ENCODE measurements at regions not wholly inside any gene's neighbourhood (a gene's known extent, or its start where the extent isn't known, plus 50 kb on each side); places are given as distances from the start of the nearest gene placed in this dataset.

- DNase-seq = no peak
These were observed 227.4 kb upstream of the SORCS1 start for GRCh38 chr10:107391901-107392300.

- DNase-seq = no peak
These were observed 226.1 kb upstream of the SORCS1 start for GRCh38 chr10:107390563-107390962.

- DNase-seq = no peak
These were observed 218.9 kb upstream of the SORCS1 start for GRCh38 chr10:107383357-107383756.

GRCh38 chr10:107379601-107380000 is 215.1 kb upstream of the SORCS1 start:
- DNase-seq = no peak

- DNase-seq = no peak
These were observed 207.3 kb upstream of the SORCS1 start for GRCh38 chr10:107371801-107372200.

GRCh38 chr10:107364872-107365271 is 200.4 kb upstream of the SORCS1 start:
- no peak for DNase-seq

GRCh38 chr10:107362306-107362705 is 197.8 kb upstream of the SORCS1 start:
- DNase-seq = no peak

GRCh38 chr10:107357033-107357432 is 192.5 kb upstream of the SORCS1 start:
- DNase-seq = no peak

- no peak for DNase-seq
These were observed 191.9 kb upstream of the SORCS1 start for GRCh38 chr10:107356396-107356795.

GRCh38 chr10:107342711-107343110 is 178.2 kb upstream of the SORCS1 start:
- no peak for DNase-seq

GRCh38 chr10:107341281-107341680 is 176.8 kb upstream of the SORCS1 start:
- no peak for DNase-seq

- DNase-seq = no peak
These were observed 175.8 kb upstream of the SORCS1 start for GRCh38 chr10:107340326-107340725.

GRCh38 chr10:107336061-107336460 is 171.6 kb upstream of the SORCS1 start:
- no peak for DNase-seq

GRCh38 chr10:107317592-107317991 is 153.1 kb upstream of the SORCS1 start:
- DNase-seq = no peak

- no peak for DNase-seq
These were observed 138.7 kb upstream of the SORCS1 start for GRCh38 chr10:107303203-107303602.

- no peak for DNase-seq
These were observed 135.1 kb upstream of the SORCS1 start for GRCh38 chr10:107299606-107300005.

- DNase-seq = no peak
These were observed 119.7 kb upstream of the SORCS1 start for GRCh38 chr10:107284187-107284586.

- no peak for DNase-seq
These were observed 115.8 kb upstream of the SORCS1 start for GRCh38 chr10:107280293-107280692.

- DNase-seq = no peak
These were observed 113.1 kb upstream of the SORCS1 start for GRCh38 chr10:107277591-107277990.

GRCh38 chr10:107275806-107276205 is 111.3 kb upstream of the SORCS1 start:
- no peak for DNase-seq

- no peak for DNase-seq
These were observed 105.1 kb upstream of the SORCS1 start for GRCh38 chr10:107269626-107270025.

- DNase-seq = no peak
These were observed 100.2 kb upstream of the SORCS1 start for GRCh38 chr10:107264742-107265141.

- DNase-seq = no peak
These were observed 79.6 kb upstream of the SORCS1 start for GRCh38 chr10:107244122-107244521.

GRCh38 chr10:107238275-107238674 is 73.8 kb upstream of the SORCS1 start:
- no peak for DNase-seq

- no peak for DNase-seq
These were observed 67.5 kb upstream of the SORCS1 start for GRCh38 chr10:107232013-107232412.

GRCh38 chr10:107230887-107231286 is 66.4 kb upstream of the SORCS1 start:
- DNase-seq = no peak
